Mucosa of gallbladder (tissue), 1 donor: ENCODE measurements at regions not wholly inside any gene's neighbourhood (a gene's known extent, or its start where the extent isn't known, plus 50 kb on each side); places are given as distances from the start of the nearest gene placed in this dataset.
A peak's percentile ranks its signal among the peaks of the same experiment; 100 is the strongest.

ENCODE experiments used
- DNase-seq: peaks from one replicate; pipeline ENCODE4 v3.0.0-alpha.2; 2020; ENCODE audit warnings: low spot score
- donor health status: DM: no; HTN: no; CAD: no.

DNA sequence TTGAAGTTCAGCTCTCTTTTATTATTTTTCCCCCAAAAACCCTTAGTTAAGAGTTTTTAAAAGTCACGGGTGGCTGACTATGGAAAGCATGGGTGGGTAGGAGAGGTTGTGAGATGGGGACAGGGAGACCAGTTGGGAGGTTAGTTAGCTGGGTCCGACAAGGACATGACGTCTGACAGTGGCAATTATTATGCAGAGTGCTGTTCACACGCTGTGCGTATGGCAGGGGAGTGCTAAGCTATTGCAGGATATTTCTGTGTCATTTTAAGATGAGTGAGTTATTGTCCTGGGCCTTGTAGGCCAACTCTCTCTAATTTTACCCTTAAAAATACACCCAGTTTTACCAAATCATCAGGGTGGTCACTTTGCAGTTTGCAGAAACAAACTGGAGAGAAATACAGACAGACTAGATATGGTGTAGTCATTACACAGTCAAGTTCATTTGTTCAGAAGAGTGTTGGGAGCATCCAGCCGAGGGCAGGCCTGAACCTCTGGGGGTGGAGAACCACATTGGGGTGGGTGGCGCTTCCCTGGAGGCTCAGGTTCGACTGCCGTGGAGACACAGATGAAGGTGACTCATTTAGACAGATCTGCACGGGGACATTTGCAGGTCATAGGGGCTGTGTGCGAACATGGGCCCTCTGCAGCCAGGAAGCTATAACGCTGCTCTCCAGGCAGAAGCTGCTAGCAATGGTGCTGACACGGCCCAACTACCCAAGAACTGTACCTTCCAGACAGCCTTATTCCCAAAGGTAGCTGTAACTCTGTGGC lies 307.6 kb downstream of the QKI start:
- DNase-seq: no peak

DNA sequence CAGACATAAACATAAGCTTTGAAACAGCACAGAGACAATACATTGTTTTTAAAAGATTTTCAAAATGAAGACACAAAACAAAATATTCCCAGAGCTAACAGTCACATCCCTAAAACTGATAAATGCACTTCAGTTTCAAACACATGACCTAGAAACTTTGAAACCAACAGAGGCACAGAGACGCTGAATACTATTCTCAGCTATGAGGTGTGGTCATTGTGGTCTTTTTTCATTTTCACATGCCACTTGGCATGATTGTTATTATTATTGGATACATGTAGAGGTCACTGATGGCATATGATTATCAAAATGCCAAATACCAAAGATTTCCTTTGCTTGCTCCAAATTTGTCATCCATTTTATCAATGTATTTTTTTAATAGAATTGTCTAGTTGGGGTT lies 306.9 kb downstream of the QKI start:
- DNase-seq: no peak

DNA sequence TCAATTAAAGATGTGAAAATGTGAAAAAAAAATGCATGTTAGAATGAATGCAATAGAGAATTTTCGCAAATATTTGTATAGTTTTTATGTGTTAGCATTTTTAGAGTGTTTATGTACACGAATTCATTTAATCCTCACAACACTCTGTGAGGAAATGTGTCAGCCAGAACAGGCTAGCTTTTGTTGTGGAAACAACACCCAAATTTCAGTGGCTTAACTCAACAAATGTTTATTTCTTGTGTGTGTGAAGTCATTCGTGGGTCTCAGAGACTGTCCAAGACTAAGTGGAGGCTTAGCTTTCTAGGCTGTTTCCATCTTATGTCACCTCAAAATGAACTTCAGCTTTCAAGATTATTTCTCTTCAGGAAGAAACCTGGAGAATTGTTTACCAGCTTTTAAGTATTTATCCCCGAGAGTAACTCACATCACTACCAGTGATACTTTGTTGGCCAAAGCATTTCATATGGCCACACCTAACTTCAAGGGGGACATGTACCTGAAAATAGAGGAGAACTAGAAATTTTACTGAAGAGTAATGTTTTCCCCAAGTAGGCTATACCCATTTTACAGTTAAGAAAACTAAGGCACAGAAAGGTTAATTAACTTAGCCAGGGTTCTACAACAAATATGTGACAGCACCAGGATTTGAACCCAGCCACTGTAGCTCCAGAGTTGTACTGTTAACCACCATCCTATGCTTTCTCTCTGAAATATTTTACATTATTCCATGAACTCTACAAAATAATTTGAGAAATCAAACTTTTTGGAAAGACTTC lies 306.1 kb downstream of the QKI start:
- DNase-seq: no peak

DNA sequence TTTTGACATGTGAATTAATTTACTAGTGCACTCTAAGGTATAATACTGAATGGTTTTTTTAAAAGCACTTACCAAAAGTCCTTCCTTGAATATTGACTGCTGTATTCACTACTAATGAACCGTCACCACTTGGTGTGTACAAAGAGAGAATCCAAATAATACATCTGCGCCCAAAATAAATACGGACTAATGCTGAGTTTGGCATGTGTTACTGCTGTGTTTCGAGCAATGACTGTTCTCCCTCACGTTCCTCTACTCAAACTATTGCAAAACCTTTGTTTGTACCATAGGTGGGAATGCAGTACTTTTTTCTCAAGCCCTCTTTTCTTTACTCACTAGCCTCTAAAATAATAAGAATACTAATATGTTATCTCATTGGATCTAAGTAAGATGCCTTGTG lies 305.5 kb downstream of the QKI start:
- DNase-seq: no peak

DNA sequence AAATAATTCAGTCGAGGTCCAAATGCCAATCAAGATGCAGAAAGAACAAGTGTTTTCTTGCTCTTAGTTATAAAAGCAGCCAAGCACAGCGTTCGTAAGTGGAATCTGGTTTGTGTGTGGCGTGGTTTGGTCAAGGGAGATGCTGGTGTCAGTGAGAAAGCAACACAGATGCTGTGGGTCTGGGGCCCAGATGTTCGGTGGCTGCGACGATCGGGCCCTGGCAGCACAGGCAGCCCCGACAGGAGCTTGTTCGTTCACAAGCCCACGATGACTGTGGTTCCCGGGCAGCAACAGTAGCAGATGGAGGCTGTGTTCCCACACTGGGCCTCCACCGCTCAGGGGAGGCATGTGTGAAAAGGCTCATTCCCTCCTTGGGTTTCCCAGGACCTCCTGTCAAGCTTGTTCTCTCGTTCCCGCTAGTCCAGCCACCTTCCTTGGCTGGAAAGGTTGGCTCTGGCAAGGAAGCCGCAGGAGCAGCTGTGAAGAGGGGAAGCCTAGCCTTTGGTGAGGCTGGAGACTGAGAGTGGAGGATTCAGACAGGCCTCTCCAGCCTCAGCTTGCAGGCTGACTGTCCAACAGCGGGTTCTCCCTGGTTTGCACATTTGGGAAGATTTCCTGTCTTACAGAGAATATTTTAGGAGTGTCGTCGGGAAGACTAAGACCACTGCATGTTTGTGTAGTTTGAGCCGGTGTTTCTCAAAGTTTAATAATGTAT lies 304.7 kb downstream of the QKI start:
- DNase-seq: no peak

DNA sequence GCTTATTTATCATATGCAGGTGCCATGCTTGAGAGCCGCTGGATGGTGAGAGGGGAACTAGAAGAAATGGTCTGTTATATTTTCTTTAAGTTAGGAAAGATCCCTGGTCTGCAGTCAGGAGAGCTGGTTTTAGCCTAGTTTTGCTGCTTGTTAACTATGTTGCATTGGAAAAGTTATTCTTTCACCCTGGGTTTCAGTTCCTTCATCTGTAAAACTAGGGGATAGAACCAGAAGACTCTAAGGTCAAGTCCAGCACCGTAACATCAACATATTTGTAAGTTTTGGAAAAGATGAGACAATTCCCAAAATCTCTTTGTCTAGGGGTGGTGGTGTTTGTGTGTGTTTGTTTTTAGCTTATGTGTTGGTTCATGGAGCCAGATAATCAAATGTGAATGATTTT lies 304.0 kb downstream of the QKI start:
- DNase-seq: no peak

DNA sequence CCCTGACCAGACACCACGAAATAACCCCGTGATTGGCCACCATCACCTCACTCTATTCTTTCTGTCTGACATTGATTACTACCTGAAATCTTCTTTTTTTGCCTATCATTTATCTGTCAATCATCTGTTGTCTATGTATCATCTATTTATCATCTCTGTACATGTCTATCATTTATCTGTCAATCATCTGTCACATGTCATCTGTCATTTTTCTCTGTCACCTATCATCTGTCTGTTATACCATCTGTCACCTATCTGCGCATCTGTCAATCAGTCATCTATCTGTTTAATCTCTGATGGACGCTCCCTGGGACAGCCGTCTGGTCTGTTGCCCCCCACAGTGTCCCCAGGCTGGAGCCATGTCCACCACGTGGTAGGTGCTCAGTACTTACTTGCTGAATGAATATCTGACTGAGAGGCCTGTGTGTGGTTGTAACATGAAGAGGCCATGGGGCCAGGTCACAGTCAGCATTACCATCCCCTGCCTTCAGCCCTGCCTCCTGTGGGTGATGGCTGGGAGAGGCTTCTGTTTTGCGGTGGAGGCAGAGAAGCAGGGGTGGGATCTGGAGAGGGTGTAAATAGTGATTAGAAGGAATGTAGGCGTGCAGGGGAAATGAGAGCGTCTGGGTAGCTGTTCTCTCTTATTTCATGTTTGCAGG lies 302.7 kb downstream of the QKI start:
- no peak for DNase-seq

DNA sequence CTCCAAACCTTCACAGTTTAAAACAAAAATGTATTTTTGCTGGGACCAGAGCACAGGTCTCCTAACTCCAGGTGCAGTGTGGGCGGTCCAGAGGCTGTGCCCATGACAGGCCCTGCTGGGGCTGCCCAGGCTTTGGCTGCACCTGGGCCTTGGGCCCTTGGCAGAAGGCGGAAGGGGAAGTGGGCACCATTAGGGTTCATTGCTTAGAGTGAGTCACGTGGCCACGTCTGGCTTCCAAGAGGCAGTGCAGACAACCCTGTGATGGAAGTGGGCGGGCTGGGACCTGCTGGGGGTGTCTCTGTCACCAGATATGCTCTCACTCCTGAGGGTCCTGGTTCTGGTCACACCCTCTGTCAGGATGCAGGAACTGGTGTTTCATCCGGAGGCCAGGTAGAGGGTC lies 302.2 kb downstream of the QKI start:
- DNase-seq: no peak

DNA sequence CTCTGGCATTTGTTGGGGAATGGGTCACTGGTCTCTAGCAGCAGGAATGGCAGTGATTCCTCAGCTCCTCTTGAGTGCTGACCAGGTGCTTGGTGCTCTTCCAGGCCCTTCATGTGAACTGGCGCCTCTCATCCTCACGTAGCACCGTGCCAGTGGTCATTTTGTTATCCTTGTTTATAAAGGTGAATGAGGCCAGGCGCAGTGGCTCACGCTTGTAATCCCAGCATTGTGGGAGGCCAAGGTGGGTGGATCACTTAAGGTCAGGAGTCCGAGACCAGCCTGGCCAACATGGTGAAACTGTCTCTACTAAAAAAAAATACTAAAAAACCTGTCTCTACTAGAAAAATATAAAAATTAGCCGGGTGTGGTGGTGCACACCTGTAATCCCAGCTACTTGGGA lies 301.3 kb downstream of the QKI start:
- no peak for DNase-seq

DNA sequence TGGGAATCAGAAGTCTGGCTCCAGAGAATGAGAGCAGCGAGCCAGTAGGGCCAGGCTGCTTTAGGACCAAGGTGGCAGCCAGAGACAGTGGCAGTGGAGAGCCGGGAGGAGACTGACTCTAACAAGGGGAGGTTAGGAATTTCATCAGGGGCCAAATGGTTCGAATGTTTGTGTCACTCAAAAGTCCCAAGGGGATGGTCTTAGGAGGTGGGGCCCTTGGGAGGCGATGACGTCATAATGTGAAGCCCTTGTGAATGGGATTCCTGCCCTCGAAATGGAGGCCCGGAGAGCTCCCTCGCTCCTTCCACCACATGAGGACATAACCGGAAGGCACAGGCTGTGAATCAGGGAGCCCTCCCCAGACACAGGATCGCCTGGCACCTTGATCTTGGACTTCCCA lies 299.7 kb downstream of the QKI start:
- DNase-seq: no peak

DNA sequence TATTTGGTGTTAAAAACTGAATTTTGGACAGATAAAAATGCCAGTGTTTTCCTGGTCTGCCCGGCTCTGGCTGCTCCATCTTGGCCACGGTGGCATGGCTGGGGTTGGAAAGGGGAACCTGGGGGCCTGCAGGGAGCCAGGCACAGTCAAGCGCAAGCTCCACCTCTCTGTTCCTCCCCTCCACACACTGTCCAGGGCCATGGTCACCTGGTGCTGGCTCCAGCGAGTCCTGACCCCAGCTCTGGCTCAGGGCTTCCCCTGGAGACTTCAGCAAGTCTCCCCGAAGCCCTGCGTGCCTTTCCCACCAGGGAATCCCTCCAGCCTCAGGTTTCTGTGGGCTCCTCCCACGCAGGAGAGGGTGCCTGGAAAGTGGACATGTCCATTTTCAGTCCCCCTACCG lies 298.5 kb downstream of the QKI start:
- no peak for DNase-seq

DNA sequence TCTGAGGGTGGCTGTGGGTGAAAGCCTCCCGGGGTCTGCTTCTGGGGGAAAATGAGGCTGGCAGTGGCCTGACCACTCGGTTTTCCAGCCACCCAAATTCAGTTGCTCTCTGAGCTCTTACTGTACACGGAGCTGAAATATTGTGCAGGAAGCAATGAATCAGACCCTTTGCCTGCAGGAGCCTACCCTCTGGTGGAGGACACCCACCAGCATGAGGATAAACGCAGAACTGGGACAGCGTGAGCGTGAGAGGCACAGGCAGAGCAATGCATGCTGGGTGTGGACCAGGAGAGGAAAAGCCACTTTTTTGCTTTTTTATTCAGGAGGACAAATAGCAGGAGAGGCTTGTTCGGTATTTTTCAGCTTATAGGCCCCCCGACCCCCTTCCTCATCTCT lies 298.0 kb downstream of the QKI start:
- DNase-seq: no peak

DNA sequence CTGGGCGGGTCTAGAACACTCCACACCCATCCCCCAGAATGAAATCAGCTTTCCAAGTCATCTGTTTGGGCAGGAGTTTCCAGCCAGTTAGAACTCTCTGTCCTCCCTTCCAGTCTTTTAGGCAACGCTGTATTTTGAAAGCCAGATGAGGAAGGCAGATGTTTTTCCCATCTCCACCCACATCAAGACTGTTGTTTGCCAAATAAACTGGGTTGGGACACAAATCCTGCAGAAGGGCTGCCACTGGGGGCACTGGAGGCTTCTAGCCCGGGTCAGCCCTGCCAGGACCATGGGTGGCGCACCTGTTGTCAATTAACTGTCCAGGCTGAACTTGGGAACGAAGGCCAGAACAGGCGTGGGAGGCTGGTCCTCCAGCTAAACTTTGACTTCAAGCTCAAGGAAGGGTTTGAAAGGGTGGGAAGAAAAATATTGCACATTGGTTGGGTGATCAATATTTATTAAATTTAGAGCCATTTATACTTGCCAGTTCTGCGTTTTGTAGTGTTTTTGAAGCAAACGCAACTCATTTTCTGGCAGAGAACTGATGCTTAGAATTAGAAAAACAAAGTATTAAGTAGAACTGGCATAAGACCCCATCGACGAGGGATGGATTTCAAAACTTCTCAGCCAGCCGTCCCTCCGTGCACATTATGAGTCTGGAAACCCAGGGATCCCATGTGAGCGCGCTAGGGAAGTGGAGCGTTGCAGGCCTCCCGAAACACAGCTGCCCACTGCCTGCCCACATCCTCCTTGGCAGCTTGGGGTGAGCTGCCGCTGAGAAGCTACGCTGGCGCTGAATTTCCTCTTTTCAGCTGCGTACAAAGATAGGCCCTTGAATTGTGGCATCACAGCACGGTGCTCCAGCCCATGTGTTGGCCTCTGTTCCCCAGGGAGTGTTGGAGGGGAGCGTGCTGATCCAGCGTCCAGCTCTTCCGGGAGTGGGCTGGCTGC lies 297.4 kb downstream of the QKI start:
- peak; percentile 45 for DNase-seq

DNA sequence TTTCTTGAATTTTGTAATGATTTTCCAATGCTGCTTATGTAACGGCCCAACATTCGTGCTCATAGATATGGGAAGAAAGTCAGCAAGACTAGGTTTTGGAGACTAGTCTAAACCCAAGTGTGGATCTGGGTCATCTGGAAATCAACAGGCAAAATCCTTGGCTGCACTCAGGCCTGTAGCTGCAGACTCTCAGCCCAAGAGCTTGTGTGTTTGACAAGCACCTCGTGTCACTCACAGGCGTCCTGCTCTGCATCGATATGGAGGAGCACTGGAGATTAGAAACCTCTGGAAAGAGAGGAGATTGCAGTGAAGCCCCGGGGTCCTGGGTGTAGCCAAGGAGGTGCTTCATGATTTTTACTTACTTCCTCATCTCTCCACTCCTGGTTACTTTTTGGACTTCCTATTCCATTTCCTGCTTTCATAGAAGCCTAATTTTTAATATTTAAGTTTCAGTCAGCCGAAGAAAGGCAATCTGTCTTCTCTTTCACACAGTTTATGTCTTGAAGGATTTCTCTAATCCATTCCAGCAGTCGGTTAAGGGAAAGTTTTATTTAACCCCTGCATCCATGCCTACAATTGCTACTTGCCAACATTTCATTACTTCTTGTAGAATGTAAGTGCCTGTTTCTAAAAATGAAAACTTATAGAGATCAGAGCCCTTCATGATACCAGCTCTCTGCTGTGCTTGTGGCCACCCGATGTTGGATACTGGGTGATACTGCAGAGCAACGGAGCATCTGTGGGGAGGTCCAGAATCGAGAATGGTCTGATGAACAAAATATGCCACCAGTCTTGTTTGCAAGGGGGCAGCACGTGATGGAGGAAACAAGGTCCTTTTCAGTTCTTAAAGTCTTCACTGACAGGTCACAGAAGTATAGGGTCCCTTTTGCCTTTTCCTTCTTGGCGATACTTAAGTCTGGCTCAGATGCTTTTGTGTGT lies 296.3 kb downstream of the QKI start:
- no peak for DNase-seq

DNA sequence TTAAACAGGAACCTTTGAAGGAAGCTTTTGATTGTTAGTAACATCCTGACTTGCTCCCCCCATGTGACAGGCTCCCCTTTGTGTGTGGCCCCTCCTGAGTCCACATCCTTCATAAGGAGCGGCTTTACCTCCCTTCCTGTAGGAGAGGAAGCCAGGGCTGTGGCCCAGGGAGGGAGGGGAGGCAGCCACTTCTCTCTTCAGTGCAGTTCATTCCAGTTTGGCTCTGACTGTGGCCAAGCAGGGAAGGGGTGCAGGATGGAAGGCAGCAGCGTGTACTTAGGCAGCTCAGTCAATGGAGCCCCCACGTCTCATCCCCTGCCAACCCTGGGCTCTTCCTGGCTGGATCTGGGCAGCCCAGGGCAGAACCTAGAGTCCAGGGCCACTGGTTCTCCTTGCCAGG lies 295.2 kb downstream of the QKI start:
- DNase-seq: no peak

DNA sequence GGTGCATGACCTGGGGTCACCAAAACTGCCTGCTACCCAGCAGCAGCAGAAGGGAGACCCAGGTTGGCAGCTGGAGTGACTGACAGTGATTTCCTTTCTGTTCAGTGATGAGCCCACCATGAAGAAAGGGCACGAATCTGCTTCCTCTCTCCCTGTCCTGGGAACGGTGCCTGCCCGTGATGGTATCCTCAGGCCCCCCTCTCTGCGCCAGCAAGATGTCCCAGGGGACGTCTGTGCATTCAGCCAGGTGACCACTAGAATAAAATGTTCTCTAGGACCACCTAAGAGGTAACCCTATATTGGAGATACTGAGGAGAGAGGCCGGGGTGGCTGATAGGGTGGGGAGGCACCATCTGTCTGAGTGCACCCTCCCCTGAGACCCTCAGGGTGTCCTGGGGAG lies 294.7 kb downstream of the QKI start:
- DNase-seq: no peak

DNA sequence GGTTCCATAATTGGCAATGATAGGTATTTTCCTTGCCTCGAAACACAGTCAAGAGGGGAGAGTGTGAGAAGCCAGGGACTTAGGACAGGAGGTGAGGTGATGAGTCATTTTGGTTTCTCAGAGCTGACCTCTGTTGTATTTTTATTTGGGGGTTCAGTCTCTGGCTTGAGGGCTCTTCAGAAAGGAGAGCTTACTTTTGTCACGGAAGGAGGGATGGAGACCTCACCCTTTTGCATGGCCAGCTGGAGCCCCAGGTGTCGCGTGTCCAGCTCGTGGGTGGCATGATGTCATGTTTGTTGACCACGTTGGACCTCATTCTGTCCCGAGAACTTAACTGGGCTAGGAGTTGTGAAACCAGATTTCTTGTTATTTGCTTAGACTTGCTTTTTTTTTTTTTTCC lies 293.9 kb downstream of the QKI start:
- DNase-seq: no peak

DNA sequence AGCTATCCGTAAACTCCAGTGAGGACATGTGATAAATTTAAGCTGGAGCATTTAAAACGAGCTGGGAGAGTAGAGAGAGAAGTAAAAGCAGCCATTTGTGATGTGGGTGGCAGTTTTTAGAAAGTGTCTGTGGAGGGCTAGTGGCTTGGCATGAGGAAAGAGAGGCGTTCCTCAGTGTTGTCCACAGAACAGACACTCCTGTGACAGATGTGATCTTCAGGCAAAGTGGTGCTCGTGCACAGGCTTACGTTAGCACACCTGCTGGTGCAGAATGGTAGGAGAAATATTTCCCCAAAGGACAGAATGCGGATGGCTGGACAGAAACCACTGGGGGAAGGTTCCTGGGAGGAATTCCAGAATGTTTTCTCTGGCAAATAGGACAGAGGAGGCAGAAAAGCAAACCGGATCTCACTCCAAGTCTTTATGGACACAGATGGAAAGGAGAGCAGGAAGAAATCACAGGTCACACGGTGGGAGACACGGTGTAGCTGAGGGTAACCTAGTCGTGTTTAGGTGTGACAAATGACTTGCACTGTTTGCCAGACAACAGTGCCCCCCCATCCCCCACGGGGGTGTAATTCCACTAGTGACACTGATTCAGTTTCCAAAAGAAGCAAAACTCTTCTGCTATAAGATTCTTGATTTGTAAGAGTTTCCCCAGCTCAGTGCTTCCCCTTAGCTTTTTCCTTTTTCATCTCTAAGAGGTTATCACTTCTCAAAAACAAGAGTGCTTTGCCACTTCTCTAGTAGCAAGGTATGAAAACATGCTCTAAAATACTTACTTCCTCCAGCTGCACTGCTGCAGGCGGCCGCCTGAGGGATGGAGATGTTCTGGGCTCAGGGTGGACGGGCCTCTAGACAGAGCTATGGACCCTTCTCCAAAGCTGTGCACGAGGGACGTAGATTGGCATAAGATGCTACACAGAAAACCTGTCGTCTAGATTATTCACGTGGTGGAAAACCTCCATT lies 293.2 kb downstream of the QKI start:
- no peak for DNase-seq
